ENCODE measurements at regions not wholly inside any gene's neighbourhood (a gene's known extent, or its start where the extent isn't known, plus 50 kb on each side); places are given as distances from the start of the nearest gene placed in this dataset.

DNA sequence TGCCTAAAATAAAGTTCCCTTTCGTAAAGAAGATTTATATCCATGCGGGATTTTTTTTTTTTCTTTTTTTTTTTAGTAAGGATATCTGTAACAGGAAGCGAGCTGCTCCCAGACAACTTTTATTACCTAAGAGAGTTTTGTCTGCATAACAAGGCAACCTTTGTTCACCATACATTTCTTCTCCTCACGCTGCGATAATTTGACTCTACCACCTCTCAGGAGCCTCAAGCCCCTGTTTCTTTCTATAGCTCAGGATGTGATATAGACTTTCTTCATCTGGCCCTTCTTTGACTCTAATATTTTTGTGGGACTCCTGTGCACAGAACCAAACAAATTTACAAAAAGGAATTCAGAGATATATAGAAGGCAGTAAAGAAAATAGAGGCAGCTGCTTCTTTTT is 1053.7 kb upstream of the SPRY2 start:
- Histone ChIP-seq H3K4me3 (ENCODE audit: low read length) (no peak overlapping the region), H3F3A (ENCODE audit: insufficient read depth, low read length, poor library complexity, severe bottlenecking) (no peaks in the 10 kb centered on the region), H3K9me3 (ENCODE audit: low read length) (no peaks in the 10 kb centered on the region), H2AFZ (ENCODE audit: low read depth, low read length) (no peak overlapping the region), H3K27ac (ENCODE audit: low read length) (peak overlapping the region; percentile 88), H3K79me2 (replicated peaks; ENCODE audit: insufficient read depth, low read length) (no peaks in the 10 kb centered on the region), H3K4me2 (ENCODE audit: low read length) (no peak overlapping the region), H3K36me3 (ENCODE audit: insufficient read depth, low read length) (no peaks in the 10 kb centered on the region), H3K9me2 (ENCODE audit: insufficient read depth, low read length) (no peaks in the 10 kb centered on the region), H3K27me3 (ENCODE audit: insufficient read depth, low read depth, low read length) (no peaks in the 10 kb centered on the region), H4K20me1 (ENCODE audit: insufficient read depth) (no peaks in the 10 kb centered on the region), H3K9ac (ENCODE audit: low read length) (no peak overlapping the region)
- TF ChIP-seq, protein P1, sequence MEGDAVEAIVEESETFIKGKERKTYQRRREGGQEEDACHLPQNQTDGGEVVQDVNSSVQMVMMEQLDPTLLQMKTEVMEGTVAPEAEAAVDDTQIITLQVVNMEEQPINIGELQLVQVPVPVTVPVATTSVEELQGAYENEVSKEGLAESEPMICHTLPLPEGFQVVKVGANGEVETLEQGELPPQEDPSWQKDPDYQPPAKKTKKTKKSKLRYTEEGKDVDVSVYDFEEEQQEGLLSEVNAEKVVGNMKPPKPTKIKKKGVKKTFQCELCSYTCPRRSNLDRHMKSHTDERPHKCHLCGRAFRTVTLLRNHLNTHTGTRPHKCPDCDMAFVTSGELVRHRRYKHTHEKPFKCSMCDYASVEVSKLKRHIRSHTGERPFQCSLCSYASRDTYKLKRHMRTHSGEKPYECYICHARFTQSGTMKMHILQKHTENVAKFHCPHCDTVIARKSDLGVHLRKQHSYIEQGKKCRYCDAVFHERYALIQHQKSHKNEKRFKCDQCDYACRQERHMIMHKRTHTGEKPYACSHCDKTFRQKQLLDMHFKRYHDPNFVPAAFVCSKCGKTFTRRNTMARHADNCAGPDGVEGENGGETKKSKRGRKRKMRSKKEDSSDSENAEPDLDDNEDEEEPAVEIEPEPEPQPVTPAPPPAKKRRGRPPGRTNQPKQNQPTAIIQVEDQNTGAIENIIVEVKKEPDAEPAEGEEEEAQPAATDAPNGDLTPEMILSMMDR (IDR thresholded peaks at IDR 0.05; ENCODE audit: poor library complexity, severe bottlenecking), result no peak
- no peak for TF ChIP-seq MXI1 (conservative IDR thresholded peaks at IDR 0.05; ENCODE audit: poor library complexity, severe bottlenecking)
- TF ChIP-seq, protein P2, sequence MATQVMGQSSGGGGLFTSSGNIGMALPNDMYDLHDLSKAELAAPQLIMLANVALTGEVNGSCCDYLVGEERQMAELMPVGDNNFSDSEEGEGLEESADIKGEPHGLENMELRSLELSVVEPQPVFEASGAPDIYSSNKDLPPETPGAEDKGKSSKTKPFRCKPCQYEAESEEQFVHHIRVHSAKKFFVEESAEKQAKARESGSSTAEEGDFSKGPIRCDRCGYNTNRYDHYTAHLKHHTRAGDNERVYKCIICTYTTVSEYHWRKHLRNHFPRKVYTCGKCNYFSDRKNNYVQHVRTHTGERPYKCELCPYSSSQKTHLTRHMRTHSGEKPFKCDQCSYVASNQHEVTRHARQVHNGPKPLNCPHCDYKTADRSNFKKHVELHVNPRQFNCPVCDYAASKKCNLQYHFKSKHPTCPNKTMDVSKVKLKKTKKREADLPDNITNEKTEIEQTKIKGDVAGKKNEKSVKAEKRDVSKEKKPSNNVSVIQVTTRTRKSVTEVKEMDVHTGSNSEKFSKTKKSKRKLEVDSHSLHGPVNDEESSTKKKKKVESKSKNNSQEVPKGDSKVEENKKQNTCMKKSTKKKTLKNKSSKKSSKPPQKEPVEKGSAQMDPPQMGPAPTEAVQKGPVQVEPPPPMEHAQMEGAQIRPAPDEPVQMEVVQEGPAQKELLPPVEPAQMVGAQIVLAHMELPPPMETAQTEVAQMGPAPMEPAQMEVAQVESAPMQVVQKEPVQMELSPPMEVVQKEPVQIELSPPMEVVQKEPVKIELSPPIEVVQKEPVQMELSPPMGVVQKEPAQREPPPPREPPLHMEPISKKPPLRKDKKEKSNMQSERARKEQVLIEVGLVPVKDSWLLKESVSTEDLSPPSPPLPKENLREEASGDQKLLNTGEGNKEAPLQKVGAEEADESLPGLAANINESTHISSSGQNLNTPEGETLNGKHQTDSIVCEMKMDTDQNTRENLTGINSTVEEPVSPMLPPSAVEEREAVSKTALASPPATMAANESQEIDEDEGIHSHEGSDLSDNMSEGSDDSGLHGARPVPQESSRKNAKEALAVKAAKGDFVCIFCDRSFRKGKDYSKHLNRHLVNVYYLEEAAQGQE (IDR thresholded peaks at IDR 0.05; ENCODE audit: borderline replicate concordance), result no peak
- no peak for TF ChIP-seq EZH2 (IDR thresholded peaks at IDR 0.05; ENCODE audit: borderline replicate concordance, insufficient read depth, low read length, poor library complexity, severe bottlenecking)
- TF ChIP-seq EP300 (conservative IDR thresholded peaks at IDR 0.05; ENCODE audit: poor library complexity, severe bottlenecking), result no peak

DNA sequence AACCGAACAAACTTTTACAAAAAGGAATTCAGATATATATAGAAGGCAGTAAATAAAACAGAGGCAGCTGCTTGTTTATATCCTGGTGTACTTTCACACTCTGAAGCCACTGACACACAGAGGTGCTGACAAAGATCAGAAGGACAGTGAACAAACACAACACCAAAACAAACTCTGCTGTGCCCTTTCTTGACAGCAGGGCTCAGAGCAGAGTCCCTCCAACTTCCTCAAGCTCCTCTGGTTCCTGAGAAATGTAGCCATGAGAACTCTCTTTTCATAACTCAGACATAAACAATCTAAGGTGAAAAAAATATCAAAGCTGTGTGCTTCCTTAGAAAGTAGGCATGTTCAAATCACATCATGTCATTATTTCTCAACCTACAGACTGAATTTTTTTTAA is 1052.8 kb upstream of the SPRY2 start:
- Histone ChIP-seq H3K4me2 (ENCODE audit: low read length) (no peak overlapping the region), H3F3A (ENCODE audit: insufficient read depth, low read length, poor library complexity, severe bottlenecking) (no peaks in the 10 kb centered on the region), H3K9ac (ENCODE audit: low read length) (no peak overlapping the region), H4K20me1 (ENCODE audit: insufficient read depth) (no peaks in the 10 kb centered on the region), H3K4me3 (ENCODE audit: low read length) (no peak overlapping the region), H3K9me2 (ENCODE audit: insufficient read depth, low read length) (no peaks in the 10 kb centered on the region), H3K36me3 (ENCODE audit: insufficient read depth, low read length) (no peaks in the 10 kb centered on the region), H3K27ac (ENCODE audit: low read length) (no peak overlapping the region), H2AFZ (ENCODE audit: low read depth, low read length) (no peak overlapping the region), H3K79me2 (replicated peaks; ENCODE audit: insufficient read depth, low read length) (no peaks in the 10 kb centered on the region), H3K9me3 (ENCODE audit: low read length) (no peaks in the 10 kb centered on the region), H3K27me3 (ENCODE audit: insufficient read depth, low read depth, low read length) (no peaks in the 10 kb centered on the region)
- TF ChIP-seq RAD21 (conservative IDR thresholded peaks at IDR 0.05) (no peak), EZH2 (IDR thresholded peaks at IDR 0.05; ENCODE audit: borderline replicate concordance, insufficient read depth, low read length, poor library complexity, severe bottlenecking) (no peak), EP300 (conservative IDR thresholded peaks at IDR 0.05; ENCODE audit: poor library complexity, severe bottlenecking) (no peak), POLR2AphosphoS5 (IDR thresholded peaks at IDR 0.05) (no peak), TAF1 (IDR thresholded peaks at IDR 0.05; ENCODE audit: low read depth) (no peak), SMC3 (conservative IDR thresholded peaks at IDR 0.05; ENCODE audit: poor library complexity) (no peak), MXI1 (conservative IDR thresholded peaks at IDR 0.05; ENCODE audit: poor library complexity, severe bottlenecking) (no peak)
- TF ChIP-seq, protein P1 (IDR thresholded peaks at IDR 0.05; ENCODE audit: poor library complexity, severe bottlenecking), result no peak
- TF ChIP-seq, protein P2 (IDR thresholded peaks at IDR 0.05; ENCODE audit: borderline replicate concordance), result no peak
